SH-SY5Y (cell line): ENCODE measurements at regions not wholly inside any gene's neighbourhood (a gene's known extent, or its start where the extent isn't known, plus 50 kb on each side); places are given as distances from the start of the nearest gene placed in this dataset.

Source experiments
- GATA2 ChIP-seq: IDR thresholded peaks from 2 replicates; pipeline ENCODE4 v1.6.1; 2011; ENCODE audit warnings: mild to moderate bottlenecking, low read depth, low read length
- GATA3 ChIP-seq: IDR thresholded peaks from 2 replicates; pipeline ENCODE4 v1.6.1; 2011; ENCODE audit warnings: low read depth, mild to moderate bottlenecking, low read length, moderate library complexity

DNA sequence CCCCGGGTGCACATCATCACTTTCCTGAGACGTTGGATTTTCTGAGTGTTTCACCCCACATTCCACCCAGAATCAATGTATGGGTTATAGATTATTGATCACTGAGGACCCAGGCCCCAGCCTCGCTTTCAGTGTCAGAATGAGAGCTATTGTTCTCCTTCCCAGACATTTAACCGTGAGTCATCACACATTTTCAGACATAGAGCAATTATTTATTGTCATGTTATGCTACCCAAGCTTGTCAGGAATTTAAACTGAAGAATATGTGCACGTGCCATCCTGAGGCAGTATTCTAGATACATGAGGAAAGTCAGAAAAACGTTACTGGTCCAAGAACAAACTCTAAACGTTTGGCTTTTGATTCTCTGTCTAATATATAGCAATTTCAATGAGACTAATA lies 276.6 kb upstream of the ZNF507 start:
- no peak for TF ChIP-seq GATA3
- no peak for TF ChIP-seq GATA2
